ENCODE measurements at regions not wholly inside any gene's neighbourhood (a gene's known extent, or its start where the extent isn't known, plus 50 kb on each side); places are given as distances from the start of the nearest gene placed in this dataset.

- TF ChIP-seq POLR2AphosphoS5 (IDR thresholded peaks at IDR 0.05), result peak in 3 of 4 donors; percentile 42 to 64 (median 58)
- TF ChIP-seq, protein P1, sequence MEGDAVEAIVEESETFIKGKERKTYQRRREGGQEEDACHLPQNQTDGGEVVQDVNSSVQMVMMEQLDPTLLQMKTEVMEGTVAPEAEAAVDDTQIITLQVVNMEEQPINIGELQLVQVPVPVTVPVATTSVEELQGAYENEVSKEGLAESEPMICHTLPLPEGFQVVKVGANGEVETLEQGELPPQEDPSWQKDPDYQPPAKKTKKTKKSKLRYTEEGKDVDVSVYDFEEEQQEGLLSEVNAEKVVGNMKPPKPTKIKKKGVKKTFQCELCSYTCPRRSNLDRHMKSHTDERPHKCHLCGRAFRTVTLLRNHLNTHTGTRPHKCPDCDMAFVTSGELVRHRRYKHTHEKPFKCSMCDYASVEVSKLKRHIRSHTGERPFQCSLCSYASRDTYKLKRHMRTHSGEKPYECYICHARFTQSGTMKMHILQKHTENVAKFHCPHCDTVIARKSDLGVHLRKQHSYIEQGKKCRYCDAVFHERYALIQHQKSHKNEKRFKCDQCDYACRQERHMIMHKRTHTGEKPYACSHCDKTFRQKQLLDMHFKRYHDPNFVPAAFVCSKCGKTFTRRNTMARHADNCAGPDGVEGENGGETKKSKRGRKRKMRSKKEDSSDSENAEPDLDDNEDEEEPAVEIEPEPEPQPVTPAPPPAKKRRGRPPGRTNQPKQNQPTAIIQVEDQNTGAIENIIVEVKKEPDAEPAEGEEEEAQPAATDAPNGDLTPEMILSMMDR (IDR thresholded peaks at IDR 0.05), result peak in 1 of 4 experiments; percentile 21
These were observed 90.0 kb upstream of the TNFAIP3 start for GRCh38 chr6:137776786-137777686.
